HG03439 (cell line): ENCODE measurements at regions not wholly inside any gene's neighbourhood (a gene's known extent, or its start where the extent isn't known, plus 50 kb on each side); places are given as distances from the start of the nearest gene placed in this dataset.

Source experiments
- ATAC-seq: cut with Tn5 transposase; IDR thresholded peaks from one replicate; pipeline ENCODE4 v1.9.1; 2021; ENCODE audit warnings: mild to moderate bottlenecking, moderate library complexity; ENCODE audit not compliant: unreplicated experiment

DNA sequence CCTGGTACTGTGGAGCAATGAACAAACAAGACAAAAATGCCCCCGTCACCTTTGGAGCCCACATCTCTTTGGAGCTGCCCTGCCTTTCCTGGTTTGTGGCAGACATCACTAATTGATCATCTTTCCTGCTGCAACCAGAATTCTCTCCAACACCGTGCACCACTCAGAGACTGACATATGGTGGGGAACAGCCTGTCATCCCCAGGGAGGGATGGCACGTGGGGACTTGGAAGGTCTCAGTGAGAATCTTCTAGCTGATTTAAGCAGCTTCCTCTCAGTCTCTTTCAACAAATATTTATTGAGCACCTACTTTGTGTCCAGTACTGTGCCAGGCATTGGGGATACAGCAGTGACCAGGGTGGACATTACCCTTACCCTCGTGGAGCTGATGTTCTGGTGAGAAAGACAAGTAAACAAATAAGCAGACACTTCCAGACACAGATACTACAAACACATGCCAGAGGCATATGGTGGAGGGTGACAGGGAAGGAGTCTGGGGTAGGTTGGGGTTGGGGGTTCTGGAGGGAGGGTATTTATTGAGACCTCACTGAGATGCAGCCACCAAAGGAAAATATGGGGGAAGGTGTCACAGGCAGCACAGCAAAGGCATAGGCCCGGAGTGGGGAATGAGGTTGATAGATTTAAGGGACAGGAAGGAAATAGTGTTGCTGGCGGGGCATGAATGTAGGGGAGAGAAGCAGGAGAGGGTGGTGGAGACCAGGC lies 82.3 kb downstream of the CEBPB start:
- ATAC-seq, result no peak

DNA sequence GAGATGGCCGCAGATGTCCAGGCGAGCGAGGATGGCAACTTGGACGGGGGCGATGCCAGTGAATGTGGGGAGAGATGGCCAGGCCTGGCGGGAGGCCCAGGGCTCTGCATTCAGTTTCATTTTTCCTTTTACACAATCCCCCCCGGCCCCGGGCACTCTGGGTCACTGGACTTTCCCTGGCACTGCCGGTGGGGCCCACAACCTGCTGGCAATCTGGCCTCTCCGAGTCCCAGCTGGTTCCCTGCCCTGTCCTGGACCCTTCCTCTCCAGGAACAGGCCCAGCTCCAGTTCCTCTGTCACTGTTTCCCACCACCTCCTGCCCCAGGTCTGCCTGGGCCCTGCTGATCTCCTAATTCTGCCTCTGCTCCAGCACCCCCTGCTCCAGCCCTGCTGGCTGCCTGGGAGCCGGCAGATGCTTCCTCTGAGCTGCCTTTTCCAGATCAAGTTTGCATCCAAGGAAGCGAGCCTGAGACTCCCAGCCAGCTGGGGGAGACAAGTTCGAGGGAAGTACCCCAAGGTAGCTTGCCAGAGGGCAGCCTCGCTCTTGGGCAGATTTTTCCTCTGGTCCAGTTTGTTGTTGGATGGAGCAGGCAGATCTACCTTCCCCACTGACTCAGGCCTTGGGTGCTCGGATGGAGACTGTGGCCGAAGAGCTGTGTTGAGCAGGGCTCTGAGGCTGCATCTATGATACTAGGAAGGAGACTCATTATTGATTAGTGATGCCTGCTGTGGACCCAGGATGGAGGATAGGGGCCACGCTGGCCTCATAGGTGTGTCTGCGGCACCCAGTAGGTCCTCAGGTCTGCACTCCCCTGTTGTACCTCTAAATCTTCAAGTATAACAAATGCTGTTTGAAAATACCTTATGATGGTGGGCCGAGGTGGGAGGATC lies 83.2 kb downstream of the CEBPB start:
- ATAC-seq, result no peak

DNA sequence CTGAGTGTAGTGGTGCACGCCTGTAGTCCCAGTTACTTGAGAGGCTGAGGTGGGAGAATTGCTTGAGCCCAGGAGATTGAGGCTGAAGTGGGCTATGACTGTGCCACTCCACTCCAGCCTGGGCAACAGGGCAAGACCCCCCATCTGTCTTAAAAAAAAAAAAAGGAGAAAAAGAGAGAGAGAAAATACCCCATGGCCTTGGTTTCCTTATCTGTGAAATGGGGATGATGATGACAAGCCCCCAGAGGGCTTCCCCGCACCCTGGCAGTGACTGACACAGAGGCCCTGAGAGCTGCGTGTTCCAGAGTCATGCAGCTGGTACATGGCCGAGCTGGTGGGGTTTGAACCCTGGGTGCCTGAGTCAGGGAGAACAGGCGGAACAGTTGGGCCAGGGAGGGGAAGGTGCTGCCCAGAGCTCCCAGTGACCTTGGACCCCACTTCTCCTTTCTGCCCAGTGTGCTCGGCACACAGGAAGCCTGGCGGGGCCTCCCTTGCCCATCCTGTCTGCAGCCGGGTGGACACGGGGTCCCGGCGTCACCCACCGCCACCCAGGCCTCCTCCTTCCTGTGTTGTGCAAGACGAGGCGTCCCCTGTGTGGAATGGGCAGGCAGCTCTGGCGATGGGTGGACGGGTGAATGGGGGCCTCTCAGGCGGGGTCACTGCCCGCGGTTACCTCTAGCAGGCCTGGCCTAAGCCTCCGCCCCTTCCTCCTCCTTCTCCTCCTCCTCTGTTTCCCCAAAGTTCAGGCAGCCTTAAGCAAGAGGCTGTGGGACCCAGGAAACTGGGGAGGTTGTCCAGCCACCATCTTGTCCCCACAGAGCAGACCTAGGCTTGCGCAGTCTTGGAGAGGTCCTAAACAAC lies 84.2 kb downstream of the CEBPB start:
- ATAC-seq, result no peak

DNA sequence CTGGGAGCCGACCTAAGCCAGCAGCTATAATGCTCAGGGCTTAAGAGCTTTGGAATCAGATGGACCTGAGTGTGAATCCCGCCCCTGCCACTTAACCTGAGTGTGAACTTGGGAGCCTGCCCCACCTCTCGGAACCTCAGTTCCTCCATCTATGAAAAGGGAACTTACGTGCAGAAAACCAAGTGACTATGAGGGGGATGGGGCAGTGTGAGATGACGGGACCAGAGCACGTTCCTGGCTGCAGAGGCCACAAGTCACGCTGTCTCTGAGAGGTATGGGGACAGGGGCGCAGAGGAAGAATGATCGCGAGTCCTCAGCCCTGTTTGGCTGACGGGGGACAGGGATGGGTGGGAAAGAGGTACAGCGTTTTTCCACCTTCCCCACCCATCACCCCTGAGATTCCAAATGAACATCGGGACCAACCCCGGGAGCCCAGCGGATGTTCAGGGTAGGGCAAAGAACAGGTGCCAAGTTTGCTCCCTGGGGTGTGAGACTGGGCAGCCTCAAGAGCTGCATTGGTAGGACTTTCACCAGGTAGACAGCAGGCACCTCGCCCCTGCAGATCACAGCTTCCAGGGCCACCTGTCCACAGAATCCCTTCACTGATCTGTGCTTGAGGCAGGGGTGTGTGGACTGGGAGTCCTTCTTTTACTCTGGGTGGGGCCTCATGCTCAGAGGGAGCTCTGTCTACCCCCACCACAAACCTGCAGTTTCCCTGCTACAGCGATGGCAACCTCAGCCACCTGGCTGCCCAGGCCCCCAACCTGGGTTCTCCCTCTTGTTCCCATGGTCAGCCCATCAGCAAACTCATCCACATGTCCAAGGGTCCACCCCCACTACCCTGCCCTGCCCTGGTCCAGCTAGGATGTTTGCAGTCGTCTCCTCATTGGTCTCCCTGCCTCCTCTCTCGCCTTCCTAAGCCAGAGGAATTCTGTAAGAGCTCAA lies 85.8 kb downstream of the CEBPB start:
- ATAC-seq, result no peak

DNA sequence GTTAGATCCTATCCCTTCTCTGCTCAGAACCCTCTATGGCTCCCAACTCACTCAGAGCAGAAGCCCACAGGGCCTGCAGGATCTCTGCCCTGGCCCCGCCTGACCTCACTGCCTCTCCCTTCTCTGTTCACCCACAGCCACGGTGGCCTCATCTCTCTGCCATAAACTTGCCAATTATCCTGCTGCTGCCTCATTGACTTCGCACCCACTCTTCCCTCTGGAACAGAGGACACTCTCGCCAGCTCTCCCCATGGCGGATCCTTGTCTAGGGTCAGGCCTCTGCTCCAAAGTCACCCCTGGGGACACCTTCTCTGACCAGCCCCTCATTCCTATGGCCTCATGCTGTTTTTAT lies 86.4 kb downstream of the CEBPB start:
- no peak for ATAC-seq

DNA sequence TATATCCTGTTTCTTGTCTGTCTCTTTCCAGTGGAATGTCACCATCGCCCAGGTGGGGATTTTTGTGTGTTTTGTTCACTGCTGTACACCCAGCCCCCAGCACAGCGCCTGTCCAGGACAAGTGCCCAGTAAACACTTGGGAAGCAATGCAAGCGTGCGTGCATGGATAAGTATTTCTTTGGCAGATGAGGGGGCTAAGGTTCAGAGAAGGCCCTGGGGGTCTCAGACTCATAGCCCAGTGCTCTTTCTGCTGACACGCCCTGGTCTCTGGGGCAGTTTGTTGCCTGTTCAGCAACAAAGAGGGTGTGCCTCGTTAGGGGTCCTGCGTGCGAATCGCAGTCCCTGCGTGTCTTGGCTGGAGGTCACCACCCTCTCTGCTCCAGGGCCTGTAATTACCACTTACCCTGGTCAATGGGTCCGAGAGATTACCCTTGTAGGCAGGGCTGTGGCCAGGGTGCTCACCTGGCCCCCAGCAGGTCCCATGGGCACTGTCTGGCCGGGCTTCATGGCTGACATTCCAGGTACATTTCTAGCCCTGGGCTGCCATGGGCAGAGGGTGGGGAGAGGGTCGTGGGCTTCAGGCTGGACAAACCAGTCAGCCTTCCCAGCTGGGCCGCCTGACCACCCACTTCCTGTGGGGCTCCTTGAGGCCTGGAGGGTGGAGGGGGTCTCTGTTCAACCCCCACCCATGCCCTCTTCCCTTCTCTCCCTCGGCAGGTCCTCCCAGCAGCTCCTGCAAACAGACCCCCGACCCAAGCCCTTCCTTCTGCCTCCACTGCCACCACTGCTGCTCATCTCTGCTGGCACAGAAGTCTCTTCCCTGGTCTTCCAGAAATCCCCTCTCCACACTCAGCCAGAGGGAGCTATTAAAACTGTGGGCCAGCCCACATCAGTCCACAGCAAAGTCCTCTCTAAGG lies 87.1 kb downstream of the CEBPB start:
- no peak for ATAC-seq

DNA sequence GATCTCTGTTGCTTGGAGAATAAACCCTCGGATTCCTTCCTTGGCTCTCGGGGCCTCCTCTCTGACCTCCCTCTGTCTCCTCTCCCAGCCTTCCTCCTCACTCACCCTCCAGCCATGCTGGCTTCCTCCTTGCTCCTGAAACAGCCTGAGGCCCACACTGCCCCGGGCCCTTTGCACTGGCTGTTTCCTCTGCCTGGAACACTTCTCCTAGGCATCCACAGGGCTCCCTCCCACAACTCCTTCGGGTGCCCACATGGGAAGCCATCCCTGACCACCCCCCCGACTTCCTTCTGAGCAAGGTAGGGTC lies 87.7 kb downstream of the CEBPB start:
- no peak for ATAC-seq

DNA sequence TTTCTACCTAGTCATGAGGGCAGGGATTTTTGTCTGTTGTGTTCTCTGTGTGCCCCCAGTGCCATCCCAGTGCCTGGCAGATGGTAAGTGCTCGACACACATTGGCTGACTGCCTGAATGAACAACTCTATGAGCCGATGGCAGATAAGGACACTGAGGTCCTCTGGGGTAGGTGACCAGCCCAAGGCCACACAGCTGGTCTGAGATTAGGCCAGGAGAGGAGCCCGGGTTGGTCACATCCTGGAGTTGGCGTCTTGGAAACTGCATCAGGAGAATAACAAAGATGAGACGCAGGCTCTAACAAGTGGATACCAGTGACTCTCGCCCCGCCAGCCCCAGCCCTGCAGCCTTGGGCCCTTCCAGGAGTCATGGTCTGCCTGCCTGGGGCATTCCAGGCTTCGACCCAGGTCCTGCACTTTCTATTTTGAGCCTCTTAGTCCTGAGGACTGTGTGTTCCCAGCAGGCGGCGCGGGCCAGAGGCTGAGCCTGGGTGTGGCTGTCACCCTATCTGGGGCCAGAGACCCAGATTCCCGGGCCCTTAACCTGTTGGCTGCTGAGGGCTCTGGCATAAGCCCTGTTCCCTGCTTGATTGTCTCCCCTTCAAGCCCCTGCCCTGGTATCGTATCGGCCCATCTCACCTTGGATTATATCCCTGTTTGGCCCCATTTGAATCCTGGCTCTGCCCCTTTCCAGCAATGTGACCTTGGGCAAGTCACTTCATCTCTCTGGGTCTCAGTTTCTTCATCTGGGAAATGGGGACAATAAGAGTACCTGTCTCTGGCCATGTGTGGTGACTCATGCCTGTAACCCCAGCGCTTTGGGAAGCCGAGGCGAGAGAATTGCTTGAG lies 88.3 kb downstream of the CEBPB start:
- ATAC-seq, result no peak

DNA sequence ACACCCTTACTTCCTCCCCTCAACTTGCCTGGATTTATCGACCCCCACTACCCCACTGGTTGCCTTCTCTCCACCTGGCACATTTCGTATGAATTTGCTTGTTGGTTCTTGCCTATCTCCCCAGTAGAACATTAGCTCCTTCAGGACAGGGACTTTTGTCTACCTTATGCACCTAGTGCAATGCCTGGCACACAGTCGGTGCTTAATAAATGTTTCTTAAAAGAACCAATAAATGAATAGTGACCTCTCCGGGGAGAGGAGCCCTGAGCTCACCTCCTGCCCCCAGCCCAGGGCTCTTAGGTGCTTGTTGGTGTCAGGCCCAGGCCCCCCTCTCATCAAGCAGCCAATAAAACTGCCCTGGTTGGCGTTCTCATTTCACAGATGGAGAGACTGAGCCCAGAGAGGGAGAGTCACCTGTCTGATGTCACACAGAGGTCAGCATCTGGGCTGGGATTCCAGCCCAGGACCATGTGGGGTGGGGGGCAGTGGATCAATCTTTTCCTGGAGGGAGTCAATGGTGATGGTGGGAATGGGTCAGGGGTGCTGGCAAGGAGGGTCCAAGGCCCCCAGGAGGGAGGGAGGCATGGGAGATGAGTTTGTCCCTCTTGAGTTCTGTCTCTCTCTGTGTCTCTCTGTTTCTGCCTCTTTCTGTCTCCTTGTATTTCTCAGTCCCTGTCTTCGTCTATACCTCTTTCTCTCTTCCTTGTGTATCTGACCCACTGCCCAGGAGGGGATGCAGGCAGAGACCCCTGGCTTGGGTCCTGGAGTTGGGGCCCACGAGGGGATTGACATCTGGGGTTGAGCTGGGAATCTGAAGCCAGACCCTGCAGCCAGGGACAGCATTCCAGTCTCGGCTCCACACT lies 89.6 kb downstream of the CEBPB start:
- ATAC-seq, result no peak

DNA sequence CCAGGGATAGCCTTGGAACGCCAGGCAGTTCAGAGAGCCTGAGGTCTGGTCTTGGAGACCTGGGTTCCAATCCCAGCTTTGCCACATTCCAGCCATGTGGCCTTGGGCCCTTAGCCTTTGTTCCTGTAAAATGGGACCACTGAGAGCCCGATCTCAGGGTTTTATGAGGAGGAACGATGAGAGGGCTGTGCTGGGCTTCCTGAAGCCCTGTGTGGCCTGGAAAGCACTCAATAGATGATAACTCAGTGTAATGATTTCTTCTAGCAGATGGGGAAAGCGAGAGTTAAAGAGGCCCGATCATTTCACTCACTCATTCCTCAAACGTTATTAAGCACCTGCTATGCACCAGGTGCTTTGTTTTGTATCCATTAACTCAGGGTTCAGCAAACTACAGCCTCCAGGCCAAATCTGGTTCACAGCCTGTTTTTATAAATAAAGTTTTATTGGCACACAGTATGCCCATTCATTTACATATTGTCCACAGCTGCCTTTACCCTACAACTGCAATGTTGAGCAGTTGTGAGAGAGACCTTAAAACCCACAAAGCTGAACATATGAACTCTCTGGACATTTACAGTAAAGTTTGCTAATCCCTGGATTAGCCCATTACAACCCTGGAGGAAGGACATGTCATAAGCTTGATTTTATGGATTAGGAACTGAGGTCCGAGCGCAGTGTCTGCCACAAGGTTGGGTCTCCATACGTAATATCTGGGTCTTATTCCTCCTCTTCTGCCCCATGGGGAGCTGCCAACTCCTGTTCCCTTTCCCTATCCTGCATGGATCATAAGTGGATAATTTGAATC lies 90.4 kb downstream of the CEBPB start:
- no peak for ATAC-seq

DNA sequence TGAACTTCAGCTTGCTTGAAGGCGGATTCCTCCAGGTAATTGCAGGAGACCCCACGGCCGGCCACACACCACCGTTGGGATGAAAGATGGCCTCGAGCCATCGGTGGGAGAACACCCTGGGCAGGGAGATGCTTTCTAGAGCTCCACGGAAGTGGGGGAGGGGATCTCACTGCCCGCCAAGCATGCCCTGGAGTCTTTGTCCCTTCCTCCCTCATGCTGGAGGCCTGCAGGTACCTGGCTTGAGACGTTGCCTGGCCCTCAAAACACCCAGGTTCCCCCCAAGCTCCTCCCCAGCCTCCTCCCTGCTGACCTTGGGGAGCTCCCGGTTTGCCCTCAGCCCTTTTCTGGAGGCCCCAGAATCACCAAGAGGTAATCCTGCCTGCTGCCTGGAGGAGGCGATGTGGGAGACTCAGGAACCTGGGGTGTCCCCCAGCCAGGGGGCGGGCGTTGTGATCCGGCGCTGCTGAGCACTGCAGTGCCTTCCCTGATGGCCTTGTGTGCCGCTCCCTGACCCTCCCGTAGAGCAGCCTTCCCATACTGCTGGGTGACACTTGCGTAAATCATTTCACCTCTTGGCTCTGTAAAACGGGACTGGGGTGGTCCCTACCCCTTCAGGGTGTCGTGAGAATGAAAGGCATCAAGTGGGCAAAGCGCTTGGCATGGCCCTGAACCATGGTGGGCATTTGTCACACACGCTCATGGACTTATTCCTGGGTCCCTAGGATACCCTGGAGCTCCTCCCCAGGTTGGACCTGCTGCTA lies 91.4 kb downstream of the CEBPB start:
- ATAC-seq, result no peak

DNA sequence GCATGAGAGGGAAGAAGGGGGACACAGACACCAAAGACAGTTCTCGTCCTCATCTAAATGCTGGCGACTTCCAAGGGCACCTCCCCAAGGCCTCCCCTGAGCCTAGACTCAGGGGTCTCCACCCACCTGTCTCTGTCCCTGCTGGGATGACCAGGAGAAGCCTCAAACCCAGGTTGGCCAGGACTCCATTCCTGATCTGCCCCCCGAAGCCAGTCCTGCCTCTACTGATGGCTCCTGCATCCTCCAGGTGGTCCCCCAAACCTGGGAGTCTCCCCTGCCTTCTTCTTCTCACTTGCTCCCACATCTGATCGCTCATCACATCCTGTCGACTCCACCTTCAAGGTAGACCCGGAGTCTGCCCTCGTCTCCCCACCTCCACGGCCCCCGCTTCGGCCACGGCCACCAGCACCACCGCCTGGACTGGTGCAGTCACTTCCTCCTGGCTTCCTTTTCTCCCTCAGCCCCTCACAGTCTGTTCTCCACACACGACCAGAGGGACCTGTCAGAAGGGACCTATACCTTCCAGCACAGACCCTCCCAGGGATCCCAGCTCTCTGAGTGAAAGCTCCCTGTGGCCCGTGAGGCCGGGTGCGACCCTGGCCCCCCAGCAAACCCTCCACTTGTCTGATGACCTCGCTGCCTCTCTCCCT lies 92.1 kb downstream of the CEBPB start:
- no peak for ATAC-seq

DNA sequence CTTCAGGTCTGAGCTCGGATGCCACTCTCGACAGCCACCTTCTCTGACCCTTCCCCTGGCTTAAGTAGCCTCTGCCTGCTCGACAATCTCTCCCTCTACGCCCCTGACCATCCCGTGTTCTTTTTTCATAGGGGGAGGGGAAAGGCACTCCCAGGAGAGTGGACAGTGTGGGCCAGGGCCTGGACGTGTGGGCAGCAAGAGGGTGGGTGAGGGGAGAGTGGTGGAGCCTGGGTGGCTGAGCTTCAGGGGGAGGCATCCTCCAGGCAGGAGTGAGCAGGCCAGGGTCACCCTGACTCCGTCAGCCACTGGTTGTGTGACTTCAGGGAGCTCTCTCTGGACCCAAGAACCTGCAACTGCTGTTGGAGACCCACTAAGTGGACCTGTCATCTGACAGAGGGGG lies 92.7 kb downstream of the CEBPB start:
- no peak for ATAC-seq

DNA sequence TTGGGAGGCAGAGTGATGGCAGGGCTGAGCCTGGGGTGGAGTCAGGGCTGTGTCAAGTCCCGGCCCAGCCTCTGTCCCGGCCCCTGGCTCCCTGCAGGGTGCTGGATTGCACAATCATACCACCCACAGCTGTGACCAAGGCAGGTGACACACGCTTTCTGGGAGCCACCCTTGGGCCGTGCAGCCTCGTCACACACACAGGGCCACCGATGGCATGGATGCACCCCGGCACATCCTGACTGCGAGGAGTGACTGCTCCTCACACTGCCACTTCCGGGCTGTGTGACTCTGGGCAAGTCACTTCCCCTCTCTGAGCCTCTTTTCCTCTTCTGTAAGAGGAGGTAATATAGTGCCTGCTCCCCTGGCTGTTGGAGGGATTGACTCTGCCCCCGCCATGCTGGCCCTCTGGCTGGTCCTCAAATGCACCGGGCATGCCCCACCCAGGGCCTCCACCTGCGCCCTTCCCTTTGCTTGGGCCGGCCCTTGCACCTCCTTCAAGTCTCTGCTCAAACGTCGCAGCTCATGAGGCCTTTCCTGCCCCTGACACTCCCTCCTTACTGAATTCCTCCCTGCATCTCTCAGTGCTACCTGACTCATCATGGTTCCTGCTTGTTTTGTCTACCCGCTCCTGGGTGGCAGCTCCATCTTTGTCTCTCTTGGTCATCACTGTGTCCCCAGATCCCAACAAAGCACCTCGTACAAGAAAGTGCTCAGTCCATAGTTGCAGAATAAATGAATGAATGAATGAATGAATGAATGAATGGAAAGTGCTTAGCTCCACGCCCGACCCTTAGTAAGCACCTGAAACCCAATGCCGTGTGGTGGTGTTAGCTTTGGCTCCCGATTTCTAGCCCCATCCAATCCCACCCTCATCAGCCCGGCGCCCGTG lies 93.5 kb downstream of the CEBPB start:
- ATAC-seq, result no peak
